Skeletal muscle cell (primary cell): ENCODE measurements at regions not wholly inside any gene's neighbourhood (a gene's known extent, or its start where the extent isn't known, plus 50 kb on each side); places are given as distances from the start of the nearest gene placed in this dataset.
"Not testable (repeated sequence)": the region's sequence is repeated elsewhere in the genome, so short reads cannot be mapped to it uniquely, and the experiment has no call there.

Source experiments
- DNase-seq: peaks from one replicate; pipeline ENCODE4 v3.0.0-alpha.2; 2010; ENCODE audit warnings: low read depth
- H3K4me3 ChIP-seq: 2 replicates; pipeline ENCODE4 v1.5.1; 2011; ENCODE audit warnings: low read depth, mild to moderate bottlenecking, control low read depth, low read length, moderate library complexity

DNA sequence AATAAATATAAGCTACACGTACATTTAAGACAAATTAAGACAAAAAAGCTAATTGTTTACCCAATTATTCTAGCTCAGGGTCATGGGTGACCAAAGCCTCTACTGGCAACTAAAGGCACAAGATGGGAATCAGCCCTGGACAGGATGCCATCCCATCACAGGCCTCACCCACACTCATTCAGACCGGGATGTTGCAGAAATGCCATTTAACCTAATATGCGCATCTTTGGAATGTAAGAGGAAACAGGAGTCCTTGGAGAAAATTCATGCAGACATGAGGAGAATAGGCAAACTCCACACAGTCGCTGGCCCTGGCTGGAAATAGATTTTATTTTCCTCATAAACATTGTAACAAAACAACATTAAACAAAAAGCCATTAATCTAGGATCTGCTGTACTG lies 2003.8 kb upstream of the CDH9 start:
- H3K4me3 ChIP-seq: no peak overlapping the region
- no peak for DNase-seq

DNA sequence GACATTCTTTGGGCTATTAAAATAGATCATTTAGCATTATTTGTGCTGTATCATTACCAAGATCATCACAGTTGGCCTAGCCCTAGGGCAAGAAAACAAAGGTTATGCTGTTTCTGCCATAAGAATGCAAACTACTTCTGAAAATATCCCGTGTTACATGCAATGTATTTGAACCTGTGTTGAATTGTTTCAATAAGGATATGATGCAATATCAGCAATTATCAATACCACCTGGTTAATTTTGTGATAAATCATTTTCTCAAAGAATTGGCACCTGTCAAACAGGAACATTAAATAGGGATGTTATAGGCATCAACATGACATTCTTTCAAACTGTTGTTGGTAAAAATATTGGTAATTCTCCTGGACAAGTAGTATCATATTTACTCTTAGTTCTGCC lies 2002.0 kb upstream of the CDH9 start:
- no peak for DNase-seq
- no peak overlapping the region for H3K4me3 ChIP-seq

DNA sequence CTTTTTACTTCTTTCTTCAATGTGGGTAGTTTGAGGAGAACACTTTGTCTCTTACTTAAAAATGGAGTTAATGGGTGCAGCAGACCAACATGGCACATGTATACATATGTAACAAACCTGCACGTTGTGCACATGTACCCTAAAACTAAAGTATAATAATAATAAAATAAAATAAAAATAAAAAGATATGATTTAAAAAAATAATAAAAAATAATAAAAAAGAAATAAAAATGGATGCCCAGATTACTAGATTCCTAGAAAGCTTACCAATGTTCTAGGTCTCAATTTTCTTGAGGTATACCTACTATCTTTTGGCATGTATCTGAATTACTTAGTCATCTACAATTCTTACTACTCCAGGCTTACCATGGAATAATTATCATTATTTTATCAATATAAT lies 2001.6 kb upstream of the CDH9 start:
- H3K4me3 ChIP-seq: no peak overlapping the region
- DNase-seq: no peak

DNA sequence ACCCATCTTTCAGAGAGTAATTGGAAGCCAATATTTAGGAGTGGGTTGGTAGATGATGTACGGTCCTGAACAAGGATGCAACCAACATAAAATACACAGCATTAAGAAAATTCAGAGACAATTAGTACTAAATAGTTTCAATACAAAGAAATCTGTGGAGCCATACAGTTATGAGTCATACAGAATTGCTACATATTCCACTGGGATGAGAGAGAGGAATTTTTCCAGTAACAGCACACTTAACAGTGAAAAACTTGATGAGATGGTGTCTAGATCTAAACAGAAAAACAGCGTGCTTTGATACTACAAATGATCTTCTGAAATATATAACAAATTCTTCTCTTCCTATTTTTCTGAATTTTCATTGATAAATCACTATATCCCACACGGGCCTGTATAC lies 1999.3 kb upstream of the CDH9 start:
- H3K4me3 ChIP-seq: no peak overlapping the region
- no peak for DNase-seq

DNA sequence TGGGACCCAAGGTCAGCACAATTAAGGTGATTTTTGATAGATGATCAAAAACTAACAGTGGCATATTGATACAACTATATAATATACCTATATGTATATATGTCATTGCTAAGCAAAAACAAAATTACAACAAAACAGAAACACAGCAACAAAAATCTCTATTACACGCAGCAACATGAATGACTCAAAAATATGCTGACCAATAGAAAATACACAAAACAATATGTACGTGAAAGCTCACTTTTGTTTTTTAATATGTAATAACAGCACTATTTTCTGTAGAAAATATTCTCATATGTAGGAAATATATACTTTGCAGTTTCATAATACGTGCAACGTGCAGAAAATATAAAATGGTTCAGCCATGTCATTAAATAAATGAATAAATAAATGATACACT lies 1985.7 kb upstream of the CDH9 start:
- DNase-seq: no peak
- H3K4me3 ChIP-seq: no peak overlapping the region

DNA sequence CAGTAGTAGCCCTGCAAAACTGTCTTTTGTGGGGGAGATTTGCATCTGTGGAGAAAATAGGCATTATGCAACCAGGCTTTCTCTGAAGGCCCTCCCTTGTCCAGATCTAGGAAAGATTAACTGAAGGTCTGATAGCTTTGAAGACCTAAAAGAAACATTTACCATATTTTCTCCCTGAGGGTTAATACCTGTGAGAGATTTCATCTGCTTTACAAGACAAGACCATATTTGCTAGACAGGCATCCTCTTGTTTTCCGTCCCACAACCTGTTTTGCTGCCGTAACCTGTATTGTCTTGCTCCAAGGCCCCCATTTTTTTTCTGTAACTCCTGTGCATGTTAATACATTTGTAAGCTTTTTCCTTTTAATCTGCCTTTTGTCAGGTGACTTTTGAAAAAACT lies 1985.2 kb upstream of the CDH9 start:
- H3K4me3 ChIP-seq: no peak overlapping the region
- no peak for DNase-seq

DNA sequence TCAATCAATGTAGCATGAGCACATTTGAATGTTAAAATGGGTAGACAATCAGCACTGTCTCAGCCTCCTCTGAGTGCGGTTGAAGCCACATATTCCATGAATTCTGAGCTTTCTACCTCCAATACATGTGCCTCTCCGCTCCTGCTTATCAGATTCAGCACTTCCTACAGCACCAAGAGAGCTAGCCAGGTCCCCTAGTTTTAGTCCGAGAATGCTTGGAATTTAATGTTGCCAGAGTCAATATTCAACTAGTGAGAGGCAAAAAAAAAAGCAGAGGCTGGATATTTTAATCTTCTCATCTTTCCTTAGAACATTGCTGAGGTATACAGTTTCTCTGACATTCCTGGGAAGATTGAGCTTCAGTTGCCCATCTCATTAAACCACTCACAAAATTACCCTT lies 1979.1 kb upstream of the CDH9 start:
- no peak overlapping the region for H3K4me3 ChIP-seq
- DNase-seq: no peak

DNA sequence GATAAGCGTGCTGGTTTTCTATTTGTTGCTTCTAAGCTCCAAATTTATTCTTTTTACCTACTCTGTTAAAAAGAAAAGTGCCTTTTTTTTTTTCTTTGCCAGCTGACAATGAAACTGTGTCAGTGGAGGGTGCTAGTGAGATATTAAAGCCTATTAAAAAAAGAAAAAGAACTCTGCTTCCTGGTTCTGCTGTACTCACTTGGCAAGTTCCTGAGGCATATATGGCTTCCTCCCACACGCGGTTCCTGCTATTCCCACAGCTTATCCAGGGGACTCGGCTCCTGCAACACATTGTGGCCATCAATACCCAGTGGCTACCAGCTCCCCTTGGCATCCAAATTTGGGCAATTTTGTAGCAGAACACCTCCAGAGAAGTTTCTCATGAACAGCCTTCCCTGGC lies 1977.7 kb upstream of the CDH9 start:
- DNase-seq: no peak
- no peak overlapping the region for H3K4me3 ChIP-seq

DNA sequence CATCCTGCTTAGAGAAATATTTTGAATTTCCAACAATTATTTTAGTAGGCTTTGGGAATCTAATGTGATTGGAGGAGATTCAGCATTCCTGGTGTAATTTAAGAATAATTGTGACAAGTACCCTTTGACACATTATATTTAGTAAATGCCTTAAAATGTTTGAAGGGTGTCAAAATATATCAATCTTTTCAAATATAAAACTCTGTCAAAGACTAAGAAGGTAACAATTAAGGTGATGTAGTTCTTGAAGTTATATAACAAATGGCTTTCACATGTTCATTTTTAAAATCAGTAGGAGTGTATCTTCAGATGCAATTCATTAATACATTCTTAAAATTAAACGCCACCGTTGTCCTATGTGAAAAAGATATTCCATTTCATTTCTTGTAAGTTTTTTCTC lies 1977.1 kb upstream of the CDH9 start:
- H3K4me3 ChIP-seq: no peak overlapping the region
- no peak for DNase-seq

DNA sequence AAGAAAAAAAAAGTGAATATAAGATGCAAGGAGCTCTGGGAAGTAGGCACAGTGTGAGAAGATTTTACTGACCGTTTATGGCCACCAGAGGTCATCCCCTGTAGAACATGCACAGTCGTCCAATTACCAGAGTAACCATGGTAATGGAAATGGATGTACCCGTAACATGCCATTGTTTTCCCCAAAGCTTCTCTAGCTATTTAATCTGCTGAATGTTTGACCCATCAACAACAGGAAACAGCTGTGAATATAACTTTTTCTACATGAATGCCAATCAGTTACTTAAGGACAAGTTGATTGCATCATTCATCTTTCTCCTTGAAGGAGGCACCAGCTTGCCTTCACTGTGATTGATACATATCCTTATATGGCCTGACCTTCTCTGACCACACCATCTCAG lies 1967.0 kb upstream of the CDH9 start:
- H3K4me3 ChIP-seq: no peak overlapping the region
- no peak for DNase-seq

DNA sequence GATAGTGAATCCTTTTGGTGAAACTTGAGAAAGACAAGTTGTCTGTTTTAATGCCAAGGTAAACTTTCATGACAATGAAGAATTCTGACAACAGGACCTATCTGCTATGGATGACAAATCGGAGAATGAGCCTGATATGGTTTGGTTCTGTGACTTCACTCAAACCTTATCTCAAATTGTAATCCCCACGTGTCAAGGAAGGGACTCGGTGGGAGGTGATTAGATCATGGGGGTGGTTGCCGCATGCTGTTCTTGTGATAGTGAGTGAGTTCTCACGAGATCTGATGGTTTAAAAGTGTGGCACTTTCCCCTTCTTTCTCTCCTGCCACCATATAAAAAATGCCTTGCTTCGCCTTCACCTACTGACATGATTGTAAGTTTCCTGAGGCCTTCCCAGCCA lies 1964.1 kb upstream of the CDH9 start:
- no peak overlapping the region for H3K4me3 ChIP-seq
- DNase-seq: no peak

DNA sequence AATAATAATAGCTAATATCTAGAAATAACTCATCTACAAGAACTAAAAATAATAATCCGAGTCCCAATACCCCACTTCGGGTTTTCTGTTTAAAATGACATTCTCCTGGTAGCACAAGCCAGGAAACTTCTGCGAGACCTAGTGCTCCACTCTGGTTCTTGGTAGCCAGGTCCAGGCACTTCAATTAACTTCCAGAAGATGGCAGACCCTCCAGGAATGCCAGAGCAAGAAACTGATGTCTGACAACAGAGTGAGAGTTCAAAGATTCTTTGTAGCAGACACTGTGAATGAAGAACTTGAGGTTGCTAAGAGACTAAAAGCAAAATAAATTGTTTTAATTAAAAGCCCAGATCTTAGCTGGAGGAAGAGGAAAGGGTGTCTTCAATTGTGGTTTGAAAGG lies 1963.3 kb upstream of the CDH9 start:
- DNase-seq: no peak
- H3K4me3 ChIP-seq: no peak overlapping the region

DNA sequence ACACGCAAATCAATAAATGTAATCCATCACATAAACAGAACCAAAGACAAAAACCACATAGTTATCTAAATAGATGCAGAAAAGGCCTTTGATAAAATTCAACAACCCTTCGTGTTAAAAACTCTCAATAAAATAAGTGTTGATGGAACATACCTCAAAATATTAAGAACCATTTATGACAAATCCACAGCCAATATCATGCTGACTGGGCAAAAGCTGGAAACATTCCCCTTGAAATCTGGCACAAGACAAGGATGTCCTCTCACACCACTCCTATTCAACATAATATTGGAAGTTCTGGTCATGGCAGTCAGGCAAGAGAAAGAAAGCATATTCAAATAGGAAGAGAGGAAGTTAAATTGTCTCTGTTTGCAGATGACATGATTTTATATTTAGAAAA lies 1946.3 kb upstream of the CDH9 start:
- H3K4me3 ChIP-seq: no peak overlapping the region
- no peak for DNase-seq

DNA sequence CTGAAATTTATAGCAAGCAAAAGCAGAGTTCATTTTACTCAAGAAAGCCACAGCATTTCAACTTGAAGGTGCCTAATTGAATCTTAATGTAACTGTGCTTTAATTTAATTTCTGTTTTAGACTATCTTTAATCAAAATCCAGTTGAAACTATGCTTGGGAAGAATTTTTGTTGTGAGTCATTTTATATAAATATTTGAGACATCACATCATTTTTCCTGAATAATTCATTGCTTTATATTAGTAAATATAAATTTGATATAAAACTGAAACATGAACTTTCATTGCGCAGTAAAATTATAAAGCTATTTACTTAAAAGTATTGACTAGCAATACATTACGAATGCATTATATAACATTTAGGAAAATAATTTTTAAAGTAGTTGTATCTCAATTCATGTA lies 1937.1 kb upstream of the CDH9 start:
- H3K4me3 ChIP-seq: no peak overlapping the region
- DNase-seq: no peak

DNA sequence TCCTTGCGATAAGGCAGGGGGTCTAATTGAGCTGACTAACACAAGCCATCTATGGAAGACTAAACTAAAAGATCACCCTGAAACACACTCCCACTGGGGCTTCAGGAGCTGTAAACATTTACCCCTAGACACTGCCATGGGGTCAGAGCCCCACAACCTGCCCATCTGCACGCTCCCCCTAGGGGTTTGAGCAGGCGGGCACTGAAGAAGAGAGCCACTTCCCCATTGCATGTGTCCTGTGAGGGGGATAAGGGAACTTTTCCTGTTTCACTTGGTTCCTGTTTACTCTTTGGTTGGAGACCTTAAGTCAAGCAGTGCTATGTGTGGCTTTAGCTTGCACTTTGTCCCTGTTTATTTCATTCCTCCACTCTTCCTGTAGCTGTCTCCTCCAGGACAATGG lies 1929.5 kb upstream of the CDH9 start:
- DNase-seq: no peak
- no peak overlapping the region for H3K4me3 ChIP-seq

DNA sequence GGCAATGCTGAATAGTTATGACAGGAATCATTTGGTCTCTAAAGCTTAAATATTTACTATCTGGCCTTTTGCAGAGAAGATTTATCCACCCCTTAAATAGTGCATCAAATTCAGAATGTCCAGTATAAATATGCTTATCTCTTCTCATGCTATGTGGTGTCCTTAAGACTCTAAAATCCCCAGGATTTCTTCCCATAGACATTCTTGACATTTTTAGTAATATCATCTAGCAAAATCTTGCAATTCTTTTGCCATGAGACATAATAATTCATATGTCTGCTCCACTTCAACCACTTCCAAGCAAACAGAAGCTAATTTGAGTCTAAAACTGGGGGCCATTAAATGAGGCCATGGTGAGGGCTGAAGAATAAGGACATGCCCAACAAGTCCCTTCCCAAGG lies 1923.4 kb upstream of the CDH9 start:
- H3K4me3 ChIP-seq: no peak overlapping the region
- no peak for DNase-seq

DNA sequence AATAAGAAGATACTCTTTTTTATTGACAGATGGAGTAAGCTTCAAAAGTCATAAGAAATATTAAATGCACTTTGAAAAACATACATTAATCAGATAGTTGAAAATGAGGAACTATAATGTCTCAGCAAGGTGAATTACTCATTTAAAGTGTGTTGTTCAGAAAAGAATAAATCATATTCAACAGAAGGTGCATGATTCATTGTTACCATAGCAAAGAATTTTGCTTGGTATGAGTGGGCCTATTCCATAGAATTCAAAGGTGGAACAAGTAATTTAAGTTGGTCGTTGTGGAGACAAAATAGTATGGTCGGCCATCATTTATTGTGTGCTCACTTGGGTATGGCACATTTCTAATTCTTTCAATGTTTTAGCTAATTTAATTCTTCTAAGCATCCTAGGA lies 1920.2 kb upstream of the CDH9 start:
- no peak overlapping the region for H3K4me3 ChIP-seq
- DNase-seq: no peak

DNA sequence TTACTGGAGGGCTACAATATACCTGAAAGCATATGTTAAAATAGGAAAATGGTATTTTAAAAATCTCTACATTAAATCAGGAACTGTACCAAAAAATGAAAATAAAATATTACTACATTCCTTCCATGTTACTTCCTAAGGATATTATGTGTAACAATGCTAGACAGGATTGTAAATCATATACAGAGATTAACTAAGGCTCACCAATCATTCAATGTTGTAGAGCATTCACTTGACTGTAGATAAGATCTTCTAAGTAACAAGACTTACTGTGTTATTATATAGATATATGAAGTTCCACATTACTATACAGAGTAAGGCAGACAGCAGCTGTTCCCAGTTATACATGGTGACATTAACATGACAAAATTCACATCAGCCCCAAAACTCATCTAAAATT lies 1919.1 kb upstream of the CDH9 start:
- no peak for DNase-seq
- no peak overlapping the region for H3K4me3 ChIP-seq

DNA sequence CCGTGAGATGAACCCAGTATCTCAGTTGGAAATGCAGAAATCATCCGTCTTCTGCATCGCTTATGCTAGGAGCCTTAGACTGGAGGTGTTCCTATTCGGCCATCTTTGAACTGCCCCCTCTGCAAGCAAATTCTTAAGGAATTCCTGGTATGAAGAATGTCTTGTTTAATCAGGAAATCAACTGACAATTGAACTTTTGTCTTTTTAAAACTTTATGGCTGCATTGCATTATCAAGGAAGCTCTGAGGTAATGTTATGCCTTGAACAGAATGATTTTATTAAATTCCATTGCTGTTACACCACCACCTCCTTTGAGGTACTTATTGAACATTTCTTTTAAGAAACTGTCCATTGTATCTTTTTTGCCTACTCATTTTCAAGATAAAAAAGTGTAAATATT lies 1915.7 kb upstream of the CDH9 start:
- DNase-seq: no peak
- H3K4me3 ChIP-seq: no peak overlapping the region

DNA sequence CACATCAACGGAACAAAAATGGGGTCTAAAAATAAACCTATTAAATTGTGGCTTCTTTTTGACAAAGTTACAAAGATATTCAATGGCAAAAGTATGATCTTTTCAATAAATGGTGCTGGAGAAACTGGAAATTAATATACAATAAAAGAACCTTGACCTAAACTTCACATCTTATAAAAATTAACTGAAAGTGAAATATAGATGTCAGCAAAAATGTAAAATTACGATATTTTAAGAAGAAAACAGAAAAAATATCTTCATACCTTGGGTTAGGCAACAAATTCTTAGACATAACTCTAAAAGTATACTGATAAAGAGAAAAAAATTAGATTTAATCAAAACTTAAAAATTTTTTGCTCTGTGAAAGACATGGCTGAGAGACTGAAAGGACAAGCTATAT lies 1909.5 kb upstream of the CDH9 start:
- no peak for DNase-seq
- no peak overlapping the region for H3K4me3 ChIP-seq

DNA sequence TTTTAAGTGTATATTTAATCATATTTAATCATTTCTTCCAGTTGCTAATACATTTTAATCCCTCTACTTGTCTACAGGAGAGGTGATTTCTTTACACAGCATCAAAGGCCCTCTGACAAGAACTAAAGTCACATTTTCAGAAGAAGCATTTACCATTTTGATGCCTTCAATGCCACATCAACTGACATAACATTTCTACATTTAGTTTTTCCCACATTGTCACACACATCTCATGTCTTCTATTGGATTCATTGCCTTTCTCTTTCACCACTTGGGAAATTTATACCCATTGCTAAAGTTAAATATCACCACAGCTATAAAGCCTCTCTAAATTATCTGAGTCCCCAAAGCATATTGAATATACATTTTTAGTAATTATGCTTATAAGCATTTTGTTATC lies 1907.5 kb upstream of the CDH9 start:
- DNase-seq: no peak
- H3K4me3 ChIP-seq: no peak overlapping the region

DNA sequence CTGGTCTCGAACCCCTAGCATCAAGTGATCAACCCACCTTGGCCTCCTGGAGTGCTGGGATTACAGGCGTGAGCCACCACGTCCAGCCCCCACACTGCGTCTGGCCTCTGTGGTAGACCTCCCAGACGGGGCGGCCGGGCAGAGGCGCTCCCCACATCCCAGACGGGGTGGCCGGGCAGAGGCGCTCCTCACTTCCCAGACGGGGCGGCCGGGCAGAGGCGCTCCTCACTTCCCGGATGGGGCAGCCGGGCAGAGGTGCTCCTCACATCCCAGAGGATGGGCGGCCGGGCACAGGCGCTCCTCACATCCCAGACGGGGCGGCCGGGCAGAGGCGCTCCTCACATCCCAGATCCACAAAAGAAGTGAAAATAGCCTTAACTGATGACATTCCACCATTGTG lies 1891.0 kb upstream of the CDH9 start:
- not testable (repeated sequence) for H3K4me3 ChIP-seq, DNase-seq

DNA sequence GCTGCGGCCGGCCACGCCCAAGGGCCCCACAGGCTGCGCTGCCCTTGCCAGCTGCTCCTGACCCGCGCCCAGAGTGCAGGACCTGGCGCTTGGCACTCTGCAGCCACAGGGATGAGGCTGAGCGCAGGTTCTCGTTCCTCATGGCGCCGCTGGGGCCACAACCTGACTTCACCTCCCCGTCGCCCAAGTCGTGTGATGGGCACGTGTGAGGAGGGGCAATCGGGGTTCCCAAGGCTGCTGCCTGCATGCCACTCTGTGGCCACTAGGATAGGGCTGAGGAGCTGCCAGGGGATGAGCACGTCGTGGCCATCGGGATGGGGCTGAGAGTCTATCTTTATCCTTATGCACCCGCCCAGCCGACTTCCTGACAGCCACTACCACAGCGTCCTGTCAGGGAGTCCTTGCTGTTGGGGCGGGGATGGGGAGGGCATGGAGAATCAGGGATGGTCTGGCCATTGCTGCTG lies 1890.0 kb upstream of the CDH9 start:
- DNase-seq: not testable (repeated sequence)

More for the DNA sequence above, 1890.0 kb upstream of the CDH9 start:
- H3K4me3 ChIP-seq: not testable (repeated sequence)
